ENCODE measurements at regions not wholly inside any gene's neighbourhood (a gene's known extent, or its start where the extent isn't known, plus 50 kb on each side); places are given as distances from the start of the nearest gene placed in this dataset.

DNA sequence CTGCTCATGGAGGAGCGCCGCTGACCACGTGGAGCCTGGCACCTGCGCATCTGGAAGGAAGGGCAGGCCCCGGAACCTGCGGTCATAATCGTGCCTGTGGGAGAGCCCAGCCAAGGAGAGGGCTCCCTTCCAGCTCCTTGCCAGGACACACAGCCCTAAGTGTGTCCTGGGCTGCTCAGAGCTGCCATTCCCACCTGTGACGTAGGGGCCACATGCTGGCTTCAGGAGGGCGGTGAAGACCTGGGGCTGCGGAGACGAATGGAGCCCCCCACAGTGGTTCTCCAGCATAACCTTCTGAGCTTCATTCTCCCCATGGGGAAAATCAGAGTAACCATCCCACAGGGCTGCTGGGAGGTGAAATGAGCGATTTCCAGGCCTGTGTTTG is 127.6 kb upstream of the CHST15 start:
- TF ChIP-seq CTCF (IDR thresholded peaks at IDR 0.05) (no peak), EZH2 (IDR thresholded peaks at IDR 0.05) (no peak)
